ENCODE measurements at regions not wholly inside any gene's neighbourhood (a gene's known extent, or its start where the extent isn't known, plus 50 kb on each side); places are given as distances from the start of the nearest gene placed in this dataset.
"Not testable (repeated sequence)": the region's sequence is repeated elsewhere in the genome, so short reads cannot be mapped to it uniquely, and the experiment has no call there.

GRCh38 chr13:90652036-90652435 is 695.5 kb upstream of the MIR17HG start:
- no peaks in the 10 kb centered on the region for H3K27me3 ChIP-seq (ENCODE audit: control insufficient read depth, low read length)
- H3K79me2 ChIP-seq (ENCODE audit: control insufficient read depth, low read length), result no peaks in the 10 kb centered on the region
- no peaks in the 10 kb centered on the region for H3K4me1 ChIP-seq (ENCODE audit: control insufficient read depth, low read length)
- H3K27ac ChIP-seq (ENCODE audit: low read depth, low read length), result no peak overlapping the region
- H3K4me3 ChIP-seq (ENCODE audit: low read length), result no peak overlapping the region
- H3K4me2 ChIP-seq (ENCODE audit: low read length), result no peak overlapping the region
- H3F3A ChIP-seq (ENCODE audit: control insufficient read depth, insufficient read depth), result no peaks in the 10 kb centered on the region
- TF ChIP-seq CTCF (IDR thresholded peaks at IDR 0.05; ENCODE audit: low read depth, low read length, poor library complexity, severe bottlenecking) (no peak), EZH2phosphoT487 (IDR thresholded peaks at IDR 0.05; ENCODE audit: borderline replicate concordance, low read length) (no peak)
- no peaks in the 10 kb centered on the region for H3K36me3 ChIP-seq (ENCODE audit: control insufficient read depth, low read length)
- peaks cover 6% of the 10 kb centered on the region; the same call in 1 of the 2 replicates for H3K9me3 ChIP-seq (ENCODE audit: control insufficient read depth, insufficient read depth, low read length)
- H4K20me1 ChIP-seq (ENCODE audit: control insufficient read depth, insufficient read depth, low read depth, low read length), result no peaks in the 10 kb centered on the region
- no peaks in the 10 kb centered on the region for H3K9me2 ChIP-seq (replicated peaks; ENCODE audit: control insufficient read depth, low read length)

- Histone ChIP-seq H3K27ac (ENCODE audit: low read depth, low read length) (no peak overlapping the region), H3K9me2 (replicated peaks; ENCODE audit: control insufficient read depth, low read length) (no peaks in the 10 kb centered on the region), H4K20me1 (ENCODE audit: control insufficient read depth, insufficient read depth, low read depth, low read length) (no peaks in the 10 kb centered on the region), H3K4me1 (ENCODE audit: control insufficient read depth, low read length) (no peaks in the 10 kb centered on the region), H3K36me3 (ENCODE audit: control insufficient read depth, low read length) (no peaks in the 10 kb centered on the region), H3K79me2 (ENCODE audit: control insufficient read depth, low read length) (no peaks in the 10 kb centered on the region), H3K9me3 (ENCODE audit: control insufficient read depth, insufficient read depth, low read length) (peaks cover 6% of the 10 kb centered on the region; the same call in 1 of the 2 replicates), H3K4me3 (ENCODE audit: low read length) (no peak overlapping the region), H3K27me3 (ENCODE audit: control insufficient read depth, low read length) (no peaks in the 10 kb centered on the region), H3F3A (ENCODE audit: control insufficient read depth, insufficient read depth) (no peaks in the 10 kb centered on the region), H3K4me2 (ENCODE audit: low read length) (no peak overlapping the region)
- TF ChIP-seq CTCF (IDR thresholded peaks at IDR 0.05; ENCODE audit: low read depth, low read length, poor library complexity, severe bottlenecking) (no peak), EZH2phosphoT487 (IDR thresholded peaks at IDR 0.05; ENCODE audit: borderline replicate concordance, low read length) (no peak)
Observed at GRCh38 chr13:90654970-90655369, 692.5 kb upstream of the MIR17HG start.

- H4K20me1 ChIP-seq (ENCODE audit: control insufficient read depth, insufficient read depth, low read depth, low read length); H3K4me1 ChIP-seq (ENCODE audit: control insufficient read depth, low read length); H3K4me2 ChIP-seq (ENCODE audit: low read length); H3K9me2 ChIP-seq (replicated peaks; ENCODE audit: control insufficient read depth, low read length); H3K4me3 ChIP-seq (ENCODE audit: low read length); H3K36me3 ChIP-seq (ENCODE audit: control insufficient read depth, low read length); H3K27ac ChIP-seq (ENCODE audit: low read depth, low read length); H3K9me3 ChIP-seq (ENCODE audit: control insufficient read depth, insufficient read depth, low read length); H3F3A ChIP-seq (ENCODE audit: control insufficient read depth, insufficient read depth); H3K27me3 ChIP-seq (ENCODE audit: control insufficient read depth, low read length); H3K79me2 ChIP-seq (ENCODE audit: control insufficient read depth, low read length): not testable (repeated sequence)
Observed at GRCh38 chr13:90664200-90664599, 683.3 kb upstream of the MIR17HG start.

- H3K9me3 ChIP-seq (ENCODE audit: control insufficient read depth, insufficient read depth, low read length), result no peaks in the 10 kb centered on the region
- H3K27me3 ChIP-seq (ENCODE audit: control insufficient read depth, low read length), result no peaks in the 10 kb centered on the region
- H3F3A ChIP-seq (ENCODE audit: control insufficient read depth, insufficient read depth), result no peaks in the 10 kb centered on the region
- no peaks in the 10 kb centered on the region for H3K79me2 ChIP-seq (ENCODE audit: control insufficient read depth, low read length)
- no peaks in the 10 kb centered on the region for H3K36me3 ChIP-seq (ENCODE audit: control insufficient read depth, low read length)
- TF ChIP-seq CTCF (IDR thresholded peaks at IDR 0.05; ENCODE audit: low read depth, low read length, poor library complexity, severe bottlenecking) (no peak), EZH2phosphoT487 (IDR thresholded peaks at IDR 0.05; ENCODE audit: borderline replicate concordance, low read length) (no peak)
- no peak overlapping the region for H3K4me3 ChIP-seq (ENCODE audit: low read length)
- no peaks in the 10 kb centered on the region for H4K20me1 ChIP-seq (ENCODE audit: control insufficient read depth, insufficient read depth, low read depth, low read length)
- H3K4me2 ChIP-seq (ENCODE audit: low read length), result no peak overlapping the region
- H3K9me2 ChIP-seq (replicated peaks; ENCODE audit: control insufficient read depth, low read length), result no peaks in the 10 kb centered on the region
- H3K4me1 ChIP-seq (ENCODE audit: control insufficient read depth, low read length), result no peaks in the 10 kb centered on the region
- H3K27ac ChIP-seq (ENCODE audit: low read depth, low read length), result no peak overlapping the region
Observed at GRCh38 chr13:90673746-90674145, 673.7 kb upstream of the MIR17HG start.
